ENCODE measurements at regions not wholly inside any gene's neighbourhood (a gene's known extent, or its start where the extent isn't known, plus 50 kb on each side); places are given as distances from the start of the nearest gene placed in this dataset.
A peak's percentile ranks its signal among the peaks of the same experiment; 100 is the strongest.
"Not testable (repeated sequence)": the region's sequence is repeated elsewhere in the genome, so short reads cannot be mapped to it uniquely, and the experiment has no call there.

- not testable (repeated sequence) for TF ChIP-seq MXI1 (IDR thresholded peaks at IDR 0.05; ENCODE audit: borderline replicate concordance, low read depth, low read length); CTCF (conservative IDR thresholded peaks at IDR 0.05; ENCODE audit: low read depth, low read length); MAZ (IDR thresholded peaks at IDR 0.05; ENCODE audit: borderline replicate concordance, low read depth, low read length); RAD21 (IDR thresholded peaks at IDR 0.05; ENCODE audit: low read length); MAFK (IDR thresholded peaks at IDR 0.05; ENCODE audit: low read depth, low read length)
- TF ChIP-seq POLR2A (IDR thresholded peaks at IDR 0.05; ENCODE audit: low read depth, low read length) = peak; percentile 53; the same call in 1 of the 2 replicates
These were observed 62.4 kb upstream of the NBPF15 start for GRCh38 chr1:144523661-144524407.
